NB4 (cell line): ENCODE measurements at regions not wholly inside any gene's neighbourhood (a gene's known extent, or its start where the extent isn't known, plus 50 kb on each side); places are given as distances from the start of the nearest gene placed in this dataset.

ENCODE experiments used
- CTCF ChIP-seq: IDR thresholded peaks from one replicate; pipeline ENCODE4 v1.5.1; 2012; ENCODE audit warnings: low read depth, low read length
- MAX ChIP-seq: IDR thresholded peaks from 2 replicates; pipeline ENCODE4 v1.6.1; 2011; ENCODE audit warnings: low read depth, low read length
- POLR2A ChIP-seq: IDR thresholded peaks from 2 replicates; pipeline ENCODE4 v1.6.1; 2011; ENCODE audit warnings: mild to moderate bottlenecking; ENCODE audit not compliant: insufficient read length; ENCODE audit errors: extremely low read depth

GRCh38 chr12:93179792-93180191 is 197.9 kb upstream of the NUDT4 start:
- no peak for TF ChIP-seq CTCF
- no peak for TF ChIP-seq POLR2A
- no peak for TF ChIP-seq MAX
